A673 (cell line): ENCODE measurements at regions not wholly inside any gene's neighbourhood (a gene's known extent, or its start where the extent isn't known, plus 50 kb on each side); places are given as distances from the start of the nearest gene placed in this dataset.

Source experiments
- EZH2 ChIP-seq: fragments of 200-600 bp; sonication (generic); IDR thresholded peaks from 2 replicates; pipeline ENCODE4 v1.6.1; 2017; ENCODE audit warnings: borderline replicate concordance, low read depth, mild to moderate bottlenecking, mixed read lengths, antibody characterized with exemption, low read length; ENCODE audit not compliant: poor library complexity, severe bottlenecking
- TF ChIP-seq, protein P1 (sequence below): fragments of 300-800, 200-600 bp; sonication (generic); conservative IDR thresholded peaks from 2 replicates; pipeline ENCODE4 v1.5.1; 2017; ENCODE audit warnings: low read depth, mild to moderate bottlenecking, antibody characterized with exemption, low read length, moderate library complexity, mixed read lengths

DNA sequence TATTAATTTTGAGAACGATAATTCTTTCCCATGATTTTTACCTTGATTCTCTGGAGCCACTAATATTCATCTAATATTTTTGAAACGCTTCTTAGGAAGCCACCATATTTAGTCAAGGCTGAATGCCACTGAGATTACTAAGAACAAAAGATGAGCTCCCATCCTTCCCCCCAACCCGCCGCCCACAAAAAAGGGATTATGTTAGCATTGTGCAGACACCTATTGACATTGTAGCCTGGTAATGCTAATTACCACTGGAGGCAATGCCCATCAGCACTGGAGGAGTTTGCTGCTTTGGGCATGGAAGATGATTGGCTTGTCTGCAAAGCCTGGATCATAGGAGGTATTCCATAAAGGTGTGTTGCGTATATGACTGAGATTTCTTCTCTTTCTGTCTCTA, 739.1 kb upstream of the WWC1 start:
- TF ChIP-seq, protein P1, sequence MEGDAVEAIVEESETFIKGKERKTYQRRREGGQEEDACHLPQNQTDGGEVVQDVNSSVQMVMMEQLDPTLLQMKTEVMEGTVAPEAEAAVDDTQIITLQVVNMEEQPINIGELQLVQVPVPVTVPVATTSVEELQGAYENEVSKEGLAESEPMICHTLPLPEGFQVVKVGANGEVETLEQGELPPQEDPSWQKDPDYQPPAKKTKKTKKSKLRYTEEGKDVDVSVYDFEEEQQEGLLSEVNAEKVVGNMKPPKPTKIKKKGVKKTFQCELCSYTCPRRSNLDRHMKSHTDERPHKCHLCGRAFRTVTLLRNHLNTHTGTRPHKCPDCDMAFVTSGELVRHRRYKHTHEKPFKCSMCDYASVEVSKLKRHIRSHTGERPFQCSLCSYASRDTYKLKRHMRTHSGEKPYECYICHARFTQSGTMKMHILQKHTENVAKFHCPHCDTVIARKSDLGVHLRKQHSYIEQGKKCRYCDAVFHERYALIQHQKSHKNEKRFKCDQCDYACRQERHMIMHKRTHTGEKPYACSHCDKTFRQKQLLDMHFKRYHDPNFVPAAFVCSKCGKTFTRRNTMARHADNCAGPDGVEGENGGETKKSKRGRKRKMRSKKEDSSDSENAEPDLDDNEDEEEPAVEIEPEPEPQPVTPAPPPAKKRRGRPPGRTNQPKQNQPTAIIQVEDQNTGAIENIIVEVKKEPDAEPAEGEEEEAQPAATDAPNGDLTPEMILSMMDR, result no peak
- TF ChIP-seq EZH2, result no peak
